ENCODE measurements at regions not wholly inside any gene's neighbourhood (a gene's known extent, or its start where the extent isn't known, plus 50 kb on each side); places are given as distances from the start of the nearest gene placed in this dataset.
"Not testable (repeated sequence)": the region's sequence is repeated elsewhere in the genome, so short reads cannot be mapped to it uniquely, and the experiment has no call there.

- not testable (repeated sequence) for H3K27me3 ChIP-seq (ENCODE audit: control insufficient read depth in 5 of 5, insufficient read depth in 4 of 5, low read length in 5 of 5); H3K27ac ChIP-seq (ENCODE audit: low read depth, low read length); H3K9ac ChIP-seq (ENCODE audit: low read length in 5 of 5); H3K9me3 ChIP-seq (ENCODE audit: control insufficient read depth in 5 of 5, low read length in 5 of 5); H3K36me3 ChIP-seq (ENCODE audit: control insufficient read depth in 5 of 5, insufficient read depth in 5 of 5, low read length in 5 of 5); H3K4me1 ChIP-seq (ENCODE audit: control insufficient read depth in 5 of 5, insufficient read depth in 5 of 5, low read length in 5 of 5); H3K4me3 ChIP-seq (ENCODE audit: low read depth in 1 of 5, low read length in 5 of 5)
These were observed 207.2 kb upstream of the FRG1 start for GRCh38 chr4:189733507-189733906.

- not testable (repeated sequence) for H3K27ac ChIP-seq (ENCODE audit: low read depth, low read length)
These were observed 205.9 kb upstream of the FRG1 start for GRCh38 chr4:189734648-189735267.

GRCh38 chr4:189736656-189737055 lies 204.0 kb upstream of the FRG1 start:
- H3K9ac ChIP-seq (ENCODE audit: low read length in 5 of 5); H3K36me3 ChIP-seq (ENCODE audit: control insufficient read depth in 5 of 5, insufficient read depth in 5 of 5, low read length in 5 of 5); H3K9me3 ChIP-seq (ENCODE audit: control insufficient read depth in 5 of 5, low read length in 5 of 5); H3K4me1 ChIP-seq (ENCODE audit: control insufficient read depth in 5 of 5, insufficient read depth in 5 of 5, low read length in 5 of 5); H3K27ac ChIP-seq (ENCODE audit: low read depth, low read length); H3K4me3 ChIP-seq (ENCODE audit: low read depth in 1 of 5, low read length in 5 of 5); H3K27me3 ChIP-seq (ENCODE audit: control insufficient read depth in 5 of 5, insufficient read depth in 4 of 5, low read length in 5 of 5): not testable (repeated sequence)

More at GRCh38 chr4:189734648-189735267, 205.9 kb upstream of the FRG1 start:
- not testable (repeated sequence) for H3K9ac ChIP-seq (ENCODE audit: low read length in 5 of 5); H3K4me1 ChIP-seq (ENCODE audit: control insufficient read depth in 5 of 5, insufficient read depth in 5 of 5, low read length in 5 of 5); H3K27me3 ChIP-seq (ENCODE audit: control insufficient read depth in 5 of 5, insufficient read depth in 4 of 5, low read length in 5 of 5); H3K36me3 ChIP-seq (ENCODE audit: control insufficient read depth in 5 of 5, insufficient read depth in 5 of 5, low read length in 5 of 5); H3K9me3 ChIP-seq (ENCODE audit: control insufficient read depth in 5 of 5, low read length in 5 of 5); H3K4me3 ChIP-seq (ENCODE audit: low read depth in 1 of 5, low read length in 5 of 5)

- H3K36me3 ChIP-seq (ENCODE audit: control insufficient read depth in 5 of 5, insufficient read depth in 5 of 5, low read length in 5 of 5); H3K9me3 ChIP-seq (ENCODE audit: control insufficient read depth in 5 of 5, low read length in 5 of 5); H3K4me1 ChIP-seq (ENCODE audit: control insufficient read depth in 5 of 5, insufficient read depth in 5 of 5, low read length in 5 of 5); H3K27me3 ChIP-seq (ENCODE audit: control insufficient read depth in 5 of 5, insufficient read depth in 4 of 5, low read length in 5 of 5); H3K4me3 ChIP-seq (ENCODE audit: low read depth in 1 of 5, low read length in 5 of 5); H3K27ac ChIP-seq (ENCODE audit: low read depth, low read length); H3K9ac ChIP-seq (ENCODE audit: low read length in 5 of 5): not testable (repeated sequence)
These were observed 200.6 kb upstream of the FRG1 start for GRCh38 chr4:189740118-189740517.

GRCh38 chr4:189740873-189741272 lies 199.8 kb upstream of the FRG1 start:
- Histone ChIP-seq H3K27ac (ENCODE audit: low read depth, low read length) (no peak overlapping the region), H3K36me3 (ENCODE audit: control insufficient read depth in 5 of 5, insufficient read depth in 5 of 5, low read length in 5 of 5) (no peaks in the 10 kb centered on the region), H3K27me3 (ENCODE audit: control insufficient read depth in 5 of 5, insufficient read depth in 4 of 5, low read length in 5 of 5) (peaks cover 0 to 2% (median 0%) of the 10 kb centered on the region in 5 donors), H3K4me3 (ENCODE audit: low read depth in 1 of 5, low read length in 5 of 5) (no peak overlapping the region), H3K4me1 (ENCODE audit: control insufficient read depth in 5 of 5, insufficient read depth in 5 of 5, low read length in 5 of 5) (no peaks in the 10 kb centered on the region), H3K9me3 (ENCODE audit: control insufficient read depth in 5 of 5, low read length in 5 of 5) (peaks cover 0 to 6% (median 0%) of the 10 kb centered on the region in 5 donors), H3K9ac (ENCODE audit: low read length in 5 of 5) (no peak overlapping the region)

- H3K9me3 ChIP-seq (ENCODE audit: control insufficient read depth in 5 of 5, low read length in 5 of 5); H3K9ac ChIP-seq (ENCODE audit: low read length in 5 of 5); H3K36me3 ChIP-seq (ENCODE audit: control insufficient read depth in 5 of 5, insufficient read depth in 5 of 5, low read length in 5 of 5); H3K27me3 ChIP-seq (ENCODE audit: control insufficient read depth in 5 of 5, insufficient read depth in 4 of 5, low read length in 5 of 5); H3K4me1 ChIP-seq (ENCODE audit: control insufficient read depth in 5 of 5, insufficient read depth in 5 of 5, low read length in 5 of 5); H3K27ac ChIP-seq (ENCODE audit: low read depth, low read length); H3K4me3 ChIP-seq (ENCODE audit: low read depth in 1 of 5, low read length in 5 of 5): not testable (repeated sequence)
These were observed 187.6 kb upstream of the FRG1 start for GRCh38 chr4:189753092-189753491.

GRCh38 chr4:189763583-189763982 lies 177.1 kb upstream of the FRG1 start:
- Histone ChIP-seq H3K27ac (ENCODE audit: low read depth, low read length) (no peak overlapping the region), H3K36me3 (ENCODE audit: control insufficient read depth in 5 of 5, insufficient read depth in 5 of 5, low read length in 5 of 5) (no peaks in the 10 kb centered on the region), H3K9me3 (ENCODE audit: control insufficient read depth in 5 of 5, low read length in 5 of 5) (peaks cover 0 to 3% (median 0%) of the 10 kb centered on the region in 5 donors), H3K27me3 (ENCODE audit: control insufficient read depth in 5 of 5, insufficient read depth in 4 of 5, low read length in 5 of 5) (no peaks in the 10 kb centered on the region), H3K4me3 (ENCODE audit: low read depth in 1 of 5, low read length in 5 of 5) (no peak overlapping the region), H3K4me1 (ENCODE audit: control insufficient read depth in 5 of 5, insufficient read depth in 5 of 5, low read length in 5 of 5) (peaks cover 0 to under 1% (median 0%) of the 10 kb centered on the region in 5 donors), H3K9ac (ENCODE audit: low read length in 5 of 5) (no peak overlapping the region)

- H3K9me3 ChIP-seq (ENCODE audit: control insufficient read depth in 5 of 5, low read length in 5 of 5), result peaks cover 0 to 3% (median 0%) of the 10 kb centered on the region in 5 donors
These were observed 175.4 kb upstream of the FRG1 start for GRCh38 chr4:189765301-189765700.

GRCh38 chr4:189765736-189766135 lies 174.9 kb upstream of the FRG1 start:
- Histone ChIP-seq H3K27me3 (ENCODE audit: control insufficient read depth in 5 of 5, insufficient read depth in 4 of 5, low read length in 5 of 5) (no peaks in the 10 kb centered on the region), H3K36me3 (ENCODE audit: control insufficient read depth in 5 of 5, insufficient read depth in 5 of 5, low read length in 5 of 5) (no peaks in the 10 kb centered on the region), H3K9me3 (ENCODE audit: control insufficient read depth in 5 of 5, low read length in 5 of 5) (peaks cover 0 to 3% (median 0%) of the 10 kb centered on the region in 5 donors), H3K27ac (ENCODE audit: low read depth, low read length) (no peak overlapping the region), H3K4me1 (ENCODE audit: control insufficient read depth in 5 of 5, insufficient read depth in 5 of 5, low read length in 5 of 5) (peaks cover 0 to 4% (median 0%) of the 10 kb centered on the region in 5 donors), H3K9ac (ENCODE audit: low read length in 5 of 5) (no peak overlapping the region), H3K4me3 (ENCODE audit: low read depth in 1 of 5, low read length in 5 of 5) (no peak overlapping the region)

More at GRCh38 chr4:189765301-189765700, 175.4 kb upstream of the FRG1 start:
- Histone ChIP-seq H3K36me3 (ENCODE audit: control insufficient read depth in 5 of 5, insufficient read depth in 5 of 5, low read length in 5 of 5) (no peaks in the 10 kb centered on the region), H3K27me3 (ENCODE audit: control insufficient read depth in 5 of 5, insufficient read depth in 4 of 5, low read length in 5 of 5) (no peaks in the 10 kb centered on the region), H3K27ac (ENCODE audit: low read depth, low read length) (no peak overlapping the region), H3K4me1 (ENCODE audit: control insufficient read depth in 5 of 5, insufficient read depth in 5 of 5, low read length in 5 of 5) (peaks cover 0 to 4% (median 0%) of the 10 kb centered on the region in 5 donors), H3K4me3 (ENCODE audit: low read depth in 1 of 5, low read length in 5 of 5) (no peak overlapping the region), H3K9ac (ENCODE audit: low read length in 5 of 5) (no peak overlapping the region)

- Histone ChIP-seq H3K4me1 (ENCODE audit: control insufficient read depth in 5 of 5, insufficient read depth in 5 of 5, low read length in 5 of 5) (peaks cover 0 to 4% (median 0%) of the 10 kb centered on the region in 5 donors), H3K9me3 (ENCODE audit: control insufficient read depth in 5 of 5, low read length in 5 of 5) (peaks cover 0 to 4% (median under 1%) of the 10 kb centered on the region in 5 donors), H3K36me3 (ENCODE audit: control insufficient read depth in 5 of 5, insufficient read depth in 5 of 5, low read length in 5 of 5) (no peaks in the 10 kb centered on the region), H3K27ac (ENCODE audit: low read depth, low read length) (no peak overlapping the region), H3K9ac (ENCODE audit: low read length in 5 of 5) (no peak overlapping the region), H3K4me3 (ENCODE audit: low read depth in 1 of 5, low read length in 5 of 5) (no peak overlapping the region), H3K27me3 (ENCODE audit: control insufficient read depth in 5 of 5, insufficient read depth in 4 of 5, low read length in 5 of 5) (no peaks in the 10 kb centered on the region)
These were observed 172.7 kb upstream of the FRG1 start for GRCh38 chr4:189767941-189768340.

Measured in subcutaneous abdominal adipose tissue (tissue), 5 donors.